Fibroblast of villous mesenchyme (primary cell): ENCODE measurements at regions not wholly inside any gene's neighbourhood (a gene's known extent, or its start where the extent isn't known, plus 50 kb on each side); places are given as distances from the start of the nearest gene placed in this dataset.

ENCODE experiments used
- DNase-seq: peaks from one replicate; pipeline ENCODE4 v3.0.0-alpha.2; 2010; ENCODE audit warnings: low read depth
- H3K4me3 ChIP-seq: 2 replicates; pipeline ENCODE4 v1.5.1; 2011; ENCODE audit warnings: low read depth, mild to moderate bottlenecking, low read length
- TF ChIP-seq, protein P1 (sequence below): IDR thresholded peaks from 2 replicates; pipeline ENCODE4 v1.5.1; 2012; ENCODE audit warnings: low read depth, mild to moderate bottlenecking, low read length; ENCODE audit not compliant: insufficient read depth

DNA sequence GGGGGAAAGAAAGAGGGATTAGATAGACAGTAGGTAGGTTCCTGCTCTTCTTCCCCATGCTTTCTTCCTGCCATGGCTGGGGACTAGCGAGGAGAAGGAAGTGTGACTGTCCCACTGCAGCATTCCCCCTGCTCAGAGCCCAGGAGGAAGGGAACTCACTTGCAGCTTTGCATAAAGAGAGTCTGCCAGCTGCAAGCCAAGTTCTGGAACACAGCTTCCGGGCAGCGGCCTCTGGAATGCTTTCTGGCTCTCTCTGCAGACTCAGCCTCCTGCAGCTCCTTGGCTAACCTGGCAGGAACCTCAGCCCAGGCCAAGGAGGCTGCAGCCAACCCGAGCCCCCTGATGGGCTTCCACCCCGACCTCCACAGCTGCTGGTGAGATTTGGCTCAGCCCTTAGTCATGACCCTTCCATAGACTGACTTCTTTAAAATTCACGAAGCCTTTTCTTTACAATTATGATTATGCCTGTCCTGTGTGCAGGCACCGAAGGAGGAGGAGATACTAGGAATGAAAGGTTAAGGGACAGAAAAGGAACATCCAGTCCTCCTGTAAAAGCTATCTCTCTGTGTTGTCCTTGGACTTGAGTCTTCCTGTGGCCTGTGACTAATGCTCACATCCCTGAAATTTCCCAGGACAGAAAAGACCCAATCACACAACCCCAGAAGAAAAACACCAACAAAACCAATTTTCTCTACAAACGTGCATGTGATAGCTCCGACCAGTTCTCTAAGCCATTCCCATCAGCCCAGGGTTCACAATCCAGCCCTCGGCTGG lies 108.2 kb upstream of the OLIG2 start:
- no peak overlapping the region for H3K4me3 ChIP-seq
- no peak for DNase-seq
- TF ChIP-seq, protein P1, sequence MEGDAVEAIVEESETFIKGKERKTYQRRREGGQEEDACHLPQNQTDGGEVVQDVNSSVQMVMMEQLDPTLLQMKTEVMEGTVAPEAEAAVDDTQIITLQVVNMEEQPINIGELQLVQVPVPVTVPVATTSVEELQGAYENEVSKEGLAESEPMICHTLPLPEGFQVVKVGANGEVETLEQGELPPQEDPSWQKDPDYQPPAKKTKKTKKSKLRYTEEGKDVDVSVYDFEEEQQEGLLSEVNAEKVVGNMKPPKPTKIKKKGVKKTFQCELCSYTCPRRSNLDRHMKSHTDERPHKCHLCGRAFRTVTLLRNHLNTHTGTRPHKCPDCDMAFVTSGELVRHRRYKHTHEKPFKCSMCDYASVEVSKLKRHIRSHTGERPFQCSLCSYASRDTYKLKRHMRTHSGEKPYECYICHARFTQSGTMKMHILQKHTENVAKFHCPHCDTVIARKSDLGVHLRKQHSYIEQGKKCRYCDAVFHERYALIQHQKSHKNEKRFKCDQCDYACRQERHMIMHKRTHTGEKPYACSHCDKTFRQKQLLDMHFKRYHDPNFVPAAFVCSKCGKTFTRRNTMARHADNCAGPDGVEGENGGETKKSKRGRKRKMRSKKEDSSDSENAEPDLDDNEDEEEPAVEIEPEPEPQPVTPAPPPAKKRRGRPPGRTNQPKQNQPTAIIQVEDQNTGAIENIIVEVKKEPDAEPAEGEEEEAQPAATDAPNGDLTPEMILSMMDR: no peak

DNA sequence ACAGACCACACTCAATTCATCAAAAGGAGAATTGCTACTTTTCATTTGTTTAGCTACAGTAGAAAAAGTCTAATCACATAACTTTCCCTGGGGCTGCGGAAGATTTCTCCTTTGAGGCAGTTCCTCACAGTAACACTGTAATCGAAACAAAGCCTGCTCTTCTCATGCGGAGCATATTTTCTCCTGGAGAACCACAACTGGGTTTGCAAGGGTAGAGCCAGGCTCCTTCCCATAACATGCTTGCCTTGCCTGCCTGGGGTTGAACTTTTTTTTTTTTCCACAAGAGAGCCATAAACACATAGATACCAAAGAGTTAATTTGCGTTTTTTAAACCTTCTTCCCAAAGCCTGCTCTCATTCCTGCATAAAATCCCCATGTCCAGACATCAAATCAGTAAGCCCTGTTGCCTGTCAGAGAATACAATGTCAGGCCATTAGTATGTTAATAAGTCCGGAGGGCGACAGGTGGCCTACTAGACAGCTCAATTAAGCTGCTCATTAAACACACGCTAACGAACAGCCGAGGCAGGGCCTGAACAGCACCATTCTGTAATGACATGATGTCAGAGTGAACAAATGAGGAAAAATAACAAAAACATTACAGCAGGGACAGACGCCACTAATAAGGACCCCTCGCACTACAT lies 107.1 kb upstream of the OLIG2 start:
- TF ChIP-seq, protein P1: no peak
- DNase-seq: no peak
- H3K4me3 ChIP-seq: no peak overlapping the region

DNA sequence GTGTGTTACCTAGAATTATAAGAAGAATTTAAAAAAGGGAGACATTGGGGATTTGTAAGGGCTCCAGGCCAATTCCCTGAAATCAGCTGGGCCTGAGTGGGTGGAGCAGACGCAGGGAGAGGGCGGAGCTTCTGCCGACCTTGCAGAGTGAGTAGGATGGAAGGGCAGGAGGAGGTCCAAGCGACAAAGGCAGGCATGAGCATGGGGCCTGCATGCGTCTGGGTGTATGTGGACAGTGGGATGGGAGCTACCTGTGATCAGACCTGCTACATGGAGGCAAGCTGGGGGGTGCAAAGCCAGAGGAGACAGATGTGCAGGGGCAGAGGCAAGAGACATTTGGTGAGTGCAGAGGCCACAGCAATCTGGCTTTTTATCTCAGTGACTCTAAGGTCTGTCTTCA lies 105.3 kb upstream of the OLIG2 start:
- no peak overlapping the region for H3K4me3 ChIP-seq
- TF ChIP-seq, protein P1: no peak
- no peak for DNase-seq

DNA sequence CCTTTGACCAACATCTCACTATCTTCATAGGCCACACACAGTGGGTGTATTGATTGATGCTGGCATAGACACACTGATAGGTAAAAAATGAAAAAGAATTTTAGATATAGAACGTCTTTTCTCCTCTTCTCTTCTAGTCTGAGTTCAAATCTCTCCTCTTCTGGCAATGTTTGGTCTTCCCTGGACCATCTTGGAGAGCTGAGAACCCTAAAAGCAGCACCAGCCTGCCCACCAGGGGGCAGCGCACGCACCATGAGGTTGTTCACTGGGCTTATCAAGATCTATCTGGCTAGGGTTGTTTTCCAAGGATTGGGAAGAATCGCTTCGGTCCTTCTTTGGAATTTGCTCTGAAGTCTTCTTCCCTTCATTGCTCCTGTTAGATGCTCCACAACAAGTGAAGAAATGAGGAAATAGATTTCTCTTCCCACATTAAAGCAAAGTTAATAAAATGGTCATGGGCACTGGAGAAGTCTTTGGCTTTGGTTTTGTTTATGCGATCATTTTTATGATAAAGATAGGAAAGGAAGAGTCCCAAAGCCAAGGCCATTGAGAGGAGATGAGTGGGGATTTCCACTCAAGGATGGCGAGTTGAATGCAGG lies 104.0 kb upstream of the OLIG2 start:
- TF ChIP-seq, protein P1: peak; percentile 39
- H3K4me3 ChIP-seq: no peak overlapping the region
- DNase-seq: no peak

DNA sequence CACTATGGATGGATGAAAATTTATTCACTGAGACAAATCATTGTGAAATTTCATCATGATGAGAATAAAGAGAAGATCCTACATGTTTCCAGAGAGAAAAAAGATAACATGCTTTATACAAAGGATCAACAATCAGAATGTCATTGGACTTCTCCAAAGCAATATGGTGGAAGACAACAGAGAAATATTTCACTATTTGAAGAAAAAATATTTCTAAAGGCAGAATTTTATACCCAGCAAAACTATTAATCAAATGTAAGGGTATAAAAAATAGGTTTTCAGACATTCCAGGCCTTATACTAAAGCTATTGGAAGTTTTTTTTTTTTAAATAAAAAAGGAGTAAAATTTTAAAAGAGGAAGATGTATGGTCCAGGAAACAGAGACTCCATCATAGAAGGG lies 100.6 kb upstream of the OLIG2 start:
- TF ChIP-seq, protein P1: no peak
- no peak for DNase-seq
- no peak overlapping the region for H3K4me3 ChIP-seq

DNA sequence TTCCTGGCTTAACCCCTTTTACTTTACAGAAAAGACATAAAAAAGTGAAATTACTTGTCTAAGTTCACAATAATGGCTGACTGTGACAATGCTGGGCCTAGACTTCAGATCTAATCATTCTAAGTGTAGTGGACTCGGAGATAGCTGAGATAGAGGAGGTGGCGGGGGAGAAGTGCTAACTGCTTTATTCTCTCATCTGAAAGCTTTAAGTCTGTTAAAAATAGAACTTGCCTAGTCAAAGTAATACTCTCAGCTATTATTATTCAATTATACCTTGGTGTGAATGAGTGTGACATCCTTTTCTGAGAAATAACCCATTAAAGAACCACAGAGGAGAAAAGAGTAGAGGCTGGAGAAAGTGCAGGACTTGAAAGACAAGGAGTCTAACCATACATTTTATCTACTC lies 96.1 kb upstream of the OLIG2 start:
- no peak for DNase-seq
- TF ChIP-seq, protein P1: no peak
- no peak overlapping the region for H3K4me3 ChIP-seq
